ENCODE measurements at regions not wholly inside any gene's neighbourhood (a gene's known extent, or its start where the extent isn't known, plus 50 kb on each side); places are given as distances from the start of the nearest gene placed in this dataset.

DNA sequence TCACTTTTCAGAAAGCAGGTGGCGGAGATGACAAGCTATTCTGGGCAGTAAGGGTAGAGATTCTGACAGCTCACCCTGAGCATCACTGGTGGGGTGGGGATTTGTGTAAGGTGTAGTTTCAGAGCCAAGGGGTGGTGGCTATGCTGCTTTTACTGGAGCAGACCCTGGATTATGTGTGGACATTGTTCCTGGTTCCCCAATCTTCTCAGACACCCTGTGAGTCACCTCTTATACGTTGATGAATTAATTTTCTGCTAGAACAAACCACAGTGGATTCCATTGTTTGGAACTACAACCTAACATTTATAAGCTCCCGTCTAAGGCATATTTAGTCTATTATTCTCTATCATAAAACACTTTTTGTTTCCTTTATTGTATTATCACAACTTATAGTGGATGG is 169.5 kb upstream of the COL8A1 start:
- DNase-seq (ENCODE audit: low read depth, low spot score) = no peak
- no peak overlapping the region for H3K27ac ChIP-seq

DNA sequence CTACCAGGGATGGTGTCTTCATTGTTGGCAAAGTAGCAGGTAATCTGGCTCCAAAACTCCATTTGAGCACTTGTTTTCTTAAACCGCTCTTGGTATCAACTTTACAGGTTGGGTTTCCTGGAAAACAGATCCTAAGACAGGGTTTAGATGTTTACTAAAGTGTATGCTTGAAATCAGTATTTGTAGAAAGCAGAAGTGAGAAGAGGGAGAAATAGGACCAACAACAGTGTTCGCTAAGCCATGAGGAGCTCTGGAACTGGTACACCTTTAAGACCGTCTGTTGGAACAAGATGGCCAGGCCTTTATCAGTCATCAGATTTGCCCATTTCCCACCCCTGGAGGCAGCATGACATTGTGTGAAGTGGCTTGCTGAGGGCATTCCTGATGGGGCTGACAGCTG is 171.0 kb upstream of the COL8A1 start:
- H3K27ac ChIP-seq = no peak overlapping the region
- DNase-seq (ENCODE audit: low read depth, low spot score) = no peak

DNA sequence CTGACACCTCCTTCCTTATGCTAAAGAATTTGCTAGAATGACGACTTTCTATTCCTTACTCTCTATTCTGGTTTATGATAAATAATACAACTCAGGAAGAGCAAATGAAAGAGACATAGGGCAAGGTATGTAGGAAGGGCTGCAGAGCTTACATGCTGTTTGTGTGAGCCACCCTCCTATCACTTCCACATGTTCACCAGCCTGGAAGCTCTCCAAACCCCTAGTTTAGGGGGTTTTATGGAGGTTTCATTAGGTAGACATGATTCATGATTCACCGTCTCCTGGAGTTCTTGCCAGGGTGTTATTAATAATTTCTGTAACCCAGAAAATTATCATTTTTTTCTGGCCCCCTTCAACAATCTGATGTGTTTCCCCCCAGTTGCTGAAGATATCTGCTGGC is 172.1 kb upstream of the COL8A1 start:
- no peak for DNase-seq (ENCODE audit: low read depth, low spot score)
- H3K27ac ChIP-seq = no peak overlapping the region

DNA sequence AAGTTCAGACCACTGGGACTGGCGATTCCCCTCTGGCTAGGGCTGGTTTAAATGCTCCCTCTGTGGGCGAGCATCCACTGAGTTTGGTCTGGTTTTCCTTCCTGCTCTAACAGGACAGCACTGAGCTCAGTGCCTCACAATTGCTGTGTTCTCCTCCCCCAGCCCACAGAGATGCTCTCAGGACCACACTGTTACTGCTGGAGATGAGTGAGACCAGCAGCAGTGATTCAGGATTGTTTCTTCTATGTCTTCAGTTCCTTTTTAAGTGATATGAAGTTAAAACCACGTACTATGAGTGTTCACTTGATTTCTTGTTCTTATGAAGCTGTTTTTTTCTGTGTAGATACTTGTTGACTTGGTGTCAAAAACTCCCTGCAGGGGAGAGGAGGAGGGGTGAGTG is 180.4 kb upstream of the COL8A1 start:
- H3K27ac ChIP-seq = no peak overlapping the region
- DNase-seq (ENCODE audit: low read depth, low spot score) = no peak

DNA sequence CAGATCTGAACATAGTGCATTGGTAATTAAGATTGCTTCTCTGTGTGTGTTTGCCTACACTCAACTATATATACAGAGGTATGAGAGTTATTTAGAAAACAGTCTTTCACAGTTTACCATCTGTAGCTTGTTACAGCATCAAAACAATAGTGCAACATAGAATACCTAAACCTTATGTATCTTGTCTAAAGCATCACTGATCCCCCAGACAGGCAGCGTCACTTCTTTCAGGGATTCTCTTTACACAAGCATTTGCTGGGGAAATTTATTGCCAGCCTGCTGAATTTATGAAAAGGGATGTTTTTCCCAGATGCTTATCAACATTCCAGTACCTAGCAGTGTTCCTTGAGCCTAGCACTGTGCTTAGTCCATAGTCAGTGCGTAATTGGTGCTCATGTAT is 195.8 kb upstream of the COL8A1 start:
- H3K27ac ChIP-seq = no peak overlapping the region
- no peak for DNase-seq (ENCODE audit: low read depth, low spot score)

DNA sequence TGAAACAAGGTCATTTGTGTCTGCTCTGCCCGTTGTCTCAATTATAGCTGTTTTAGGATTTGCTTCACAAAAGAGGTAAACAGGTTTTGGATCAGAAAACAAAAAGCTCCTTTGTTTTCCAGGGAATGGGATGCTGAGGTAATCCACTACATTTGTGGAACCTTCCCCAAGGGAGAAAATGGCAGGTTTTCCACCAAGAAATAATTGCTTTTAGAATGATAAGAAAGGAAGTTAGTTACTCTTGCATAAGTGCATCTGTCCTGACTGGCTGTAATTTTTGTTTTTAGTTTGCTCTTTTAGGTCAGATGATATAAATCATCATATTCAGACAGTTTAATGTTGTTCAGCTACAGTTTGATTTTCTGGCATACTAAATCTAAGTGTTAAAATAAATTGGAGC is 198.5 kb upstream of the COL8A1 start:
- H3K27ac ChIP-seq = no peak overlapping the region
- no peak for DNase-seq (ENCODE audit: low read depth, low spot score)

DNA sequence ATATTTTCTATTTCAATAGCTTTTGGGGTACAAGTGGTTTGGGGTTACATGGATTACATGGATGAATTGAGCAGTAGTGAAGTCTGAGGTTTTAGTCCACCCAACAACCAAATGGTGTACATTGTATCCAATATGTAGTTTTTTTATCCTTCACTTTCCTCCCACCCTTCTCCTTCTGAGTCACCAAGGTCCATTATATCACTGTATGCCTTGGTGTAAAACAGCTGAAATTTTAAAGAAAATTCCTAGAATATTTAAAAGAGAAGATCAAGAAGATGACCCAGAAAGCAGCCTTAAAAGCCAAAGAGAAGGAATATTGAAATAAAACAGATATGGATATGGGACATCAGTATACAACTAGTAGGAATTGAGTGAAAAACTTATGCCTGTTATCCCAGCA is 204.2 kb upstream of the COL8A1 start:
- H3K27ac ChIP-seq = no peak overlapping the region
- DNase-seq (ENCODE audit: low read depth, low spot score) = no peak

DNA sequence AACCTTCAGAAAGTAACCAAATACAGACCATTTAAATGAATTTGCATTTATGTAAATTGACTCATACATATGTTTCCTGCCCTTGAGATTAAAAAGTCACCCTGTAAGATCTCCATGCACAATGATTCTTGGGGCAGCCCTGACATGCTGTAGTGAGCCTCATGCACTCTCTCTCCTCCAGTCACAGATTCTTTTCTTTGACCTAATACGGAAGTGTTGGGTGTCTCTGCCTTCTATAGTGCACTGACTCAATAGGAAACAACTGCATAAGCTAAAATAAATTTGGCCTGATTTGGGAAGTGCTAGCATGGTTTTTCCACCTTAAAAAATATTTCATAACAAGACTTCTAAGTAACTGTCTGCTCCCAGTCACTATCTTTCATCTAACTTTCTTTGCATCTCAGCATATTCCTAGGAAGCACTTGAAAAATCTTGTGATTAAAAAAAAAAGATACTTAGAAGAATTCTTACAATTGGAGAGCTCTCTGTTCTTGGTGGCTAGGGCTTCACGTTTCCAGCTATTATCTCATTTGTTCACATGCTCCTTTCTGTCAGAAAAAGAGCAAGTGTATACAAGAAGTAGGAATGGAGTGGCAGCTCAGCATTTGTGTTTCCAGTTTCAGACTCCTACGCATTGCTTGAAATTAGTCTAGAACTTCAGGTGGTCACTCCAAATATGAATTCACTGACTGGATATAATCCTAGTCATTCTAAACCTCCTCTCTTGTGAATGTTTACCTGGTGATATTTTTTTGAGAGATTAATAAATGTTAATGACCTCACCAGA is 207.9 kb upstream of the COL8A1 start:
- DNase-seq (ENCODE audit: low read depth, low spot score) = no peak
- H3K27ac ChIP-seq = no peak overlapping the region

DNA sequence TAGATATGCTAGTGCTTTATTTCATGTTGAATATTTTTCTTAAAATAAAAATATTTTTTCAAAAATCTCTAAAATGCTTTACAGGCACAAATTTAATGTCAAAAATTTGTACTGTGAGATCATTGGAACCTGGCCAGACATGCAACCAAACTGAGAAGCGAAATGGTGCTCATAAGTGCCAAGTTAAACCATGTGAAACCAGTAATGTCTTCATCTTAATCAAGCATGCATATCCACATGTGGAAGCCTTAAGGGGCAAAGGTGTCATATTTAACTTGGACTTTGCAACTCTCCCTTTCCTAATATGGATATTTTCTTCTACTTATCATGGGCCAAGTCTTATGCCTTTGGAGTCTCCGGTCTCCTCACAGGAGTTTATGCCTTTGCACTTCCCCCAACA is 208.9 kb upstream of the COL8A1 start:
- H3K27ac ChIP-seq = no peak overlapping the region
- DNase-seq (ENCODE audit: low read depth, low spot score) = no peak

DNA sequence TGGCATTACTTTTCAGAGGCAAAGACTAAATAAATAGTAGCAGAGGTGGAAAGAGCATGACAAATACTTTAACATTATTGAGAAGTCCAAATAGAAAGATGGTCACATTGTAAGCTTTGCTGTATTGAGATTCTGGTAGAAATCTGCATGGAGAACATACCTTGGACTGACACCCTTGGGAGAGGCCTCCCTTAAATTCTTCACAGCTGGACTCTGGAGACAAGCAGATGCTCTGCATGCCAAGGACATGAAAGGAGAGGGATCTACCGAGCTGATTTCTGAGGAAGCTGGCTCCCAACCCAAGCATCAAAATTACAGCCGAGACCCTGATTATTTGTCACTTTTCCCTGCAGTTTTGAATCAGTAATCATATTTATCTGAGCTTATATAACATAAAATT is 212.5 kb upstream of the COL8A1 start:
- no peak overlapping the region for H3K27ac ChIP-seq
- no peak for DNase-seq (ENCODE audit: low read depth, low spot score)

DNA sequence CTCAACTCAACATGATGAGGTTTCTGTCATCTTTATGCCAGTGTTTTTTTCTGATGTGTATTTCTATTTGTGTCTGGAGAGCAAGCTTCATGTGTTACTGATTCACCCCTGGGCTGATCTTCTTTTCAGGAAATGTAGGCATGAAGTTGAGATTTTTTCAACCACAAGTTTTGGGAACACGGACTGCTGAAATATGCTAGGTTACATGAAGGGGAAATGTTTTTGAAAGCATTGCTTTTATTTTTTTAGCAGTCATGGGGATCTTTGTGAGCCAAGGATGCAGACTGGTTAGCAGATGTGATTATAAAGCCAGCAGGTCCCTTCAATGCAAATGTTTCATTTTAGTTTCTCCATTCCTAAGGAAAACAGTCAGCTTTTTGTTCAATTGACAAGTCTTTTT is 219.3 kb upstream of the COL8A1 start:
- DNase-seq (ENCODE audit: low read depth, low spot score) = no peak
- no peak overlapping the region for H3K27ac ChIP-seq

DNA sequence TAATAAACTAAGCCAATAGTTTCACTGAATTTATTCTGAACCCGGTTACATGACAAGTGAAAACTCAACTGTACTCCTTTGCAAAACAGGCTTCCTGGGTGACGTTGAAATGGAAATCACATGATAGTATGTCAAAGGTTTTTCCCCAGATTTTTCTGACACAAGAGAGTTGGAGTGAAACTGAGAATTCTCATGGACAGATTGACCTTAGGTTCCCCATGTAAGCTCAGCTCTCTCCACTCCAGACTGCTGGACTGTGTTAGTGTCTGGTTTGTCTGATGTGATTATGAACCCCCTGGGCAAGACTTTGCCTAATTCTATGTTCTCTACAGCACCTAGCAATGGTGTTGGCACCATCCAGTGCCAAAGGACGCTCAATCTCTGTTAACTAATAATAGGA is 219.7 kb upstream of the COL8A1 start:
- DNase-seq (ENCODE audit: low read depth, low spot score) = no peak
- H3K27ac ChIP-seq = no peak overlapping the region

DNA sequence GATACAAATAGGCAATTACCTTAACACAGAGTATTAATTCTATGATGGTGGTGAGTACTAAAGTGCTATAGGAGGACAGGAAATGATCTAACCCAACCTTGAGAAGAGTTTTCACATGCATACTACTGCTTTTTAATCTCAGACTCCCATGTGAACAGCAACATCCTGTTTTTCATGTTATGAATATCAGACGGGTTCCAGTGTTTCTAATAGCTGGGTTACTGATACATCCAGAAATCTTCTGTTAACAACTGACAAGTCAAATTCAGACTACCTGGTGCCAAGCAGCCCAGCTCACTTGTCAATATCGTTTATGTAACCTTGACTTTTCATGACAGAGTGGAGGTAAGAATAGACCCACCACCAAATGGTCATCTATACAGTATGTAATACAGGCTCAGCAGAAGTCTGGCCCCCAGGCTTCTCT is 220.2 kb upstream of the COL8A1 start:
- H3K27ac ChIP-seq = no peak overlapping the region
- DNase-seq (ENCODE audit: low read depth, low spot score) = no peak

DNA sequence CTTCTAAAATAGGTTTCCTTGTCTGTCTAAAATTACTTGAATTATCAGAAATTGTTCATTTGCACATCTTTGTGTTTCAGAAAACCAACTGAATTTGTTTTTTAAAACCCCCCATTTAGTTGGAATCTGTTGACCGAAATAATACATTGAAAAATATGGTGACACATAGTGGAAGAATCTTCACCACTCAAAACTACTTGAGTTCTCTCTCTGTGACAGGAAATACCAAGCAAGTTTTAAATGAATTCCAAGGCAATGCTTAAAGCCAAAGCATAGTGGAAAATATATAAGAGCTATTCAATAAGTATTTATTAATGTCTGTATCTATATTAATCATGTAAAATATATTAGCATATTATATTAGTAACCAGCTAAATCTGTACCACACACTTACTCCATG is 224.9 kb upstream of the COL8A1 start:
- H3K27ac ChIP-seq = no peak overlapping the region

DNA sequence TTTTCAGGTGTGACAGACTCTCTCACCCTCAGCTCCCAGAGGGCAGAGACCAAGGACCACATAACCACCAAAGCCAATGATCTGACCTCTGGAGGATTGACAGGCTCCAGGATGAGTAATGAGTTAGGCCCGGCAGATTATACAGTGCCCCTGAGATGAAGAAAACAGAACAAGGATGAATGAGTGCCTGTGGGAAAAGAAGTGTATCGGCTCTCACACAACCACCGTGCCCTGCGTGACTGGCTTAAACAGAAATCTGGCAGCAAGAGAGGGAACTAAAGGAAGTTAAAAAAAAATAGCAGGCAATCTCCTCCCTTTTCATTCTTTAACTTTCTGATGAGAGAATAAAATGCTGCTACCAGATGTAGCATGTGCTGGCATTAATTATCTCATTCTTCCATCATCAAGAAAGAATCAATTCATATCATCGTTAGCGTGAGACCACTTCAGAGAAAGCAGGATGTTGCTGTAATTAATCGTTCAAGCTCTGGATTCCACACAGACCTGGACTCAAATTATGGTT is 227.5 kb upstream of the COL8A1 start:
- no peak for DNase-seq (ENCODE audit: low read depth, low spot score)
- no peak overlapping the region for H3K27ac ChIP-seq

More for the DNA sequence above, 224.9 kb upstream of the COL8A1 start:
- DNase-seq (ENCODE audit: low read depth, low spot score) = no peak

DNA sequence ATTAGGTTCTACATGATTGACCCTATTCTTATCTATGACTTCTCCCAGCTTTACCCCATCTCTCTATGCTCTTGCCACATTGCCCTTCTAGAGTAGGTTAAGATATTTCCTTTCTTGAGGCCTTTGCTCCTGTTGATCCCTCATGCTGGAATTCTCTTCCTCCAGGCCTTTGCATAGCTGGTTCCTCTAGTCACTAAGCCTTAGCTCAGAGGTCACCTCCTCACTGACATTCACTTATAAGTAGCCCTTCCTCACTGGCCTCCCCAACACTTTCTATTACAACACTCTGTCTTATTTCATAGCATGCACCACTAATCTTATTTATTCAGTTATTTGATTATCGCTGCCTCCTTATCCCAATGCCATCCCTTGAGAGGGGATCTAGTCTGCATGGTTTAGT is 228.4 kb upstream of the COL8A1 start:
- H3K27ac ChIP-seq = no peak overlapping the region
- DNase-seq (ENCODE audit: low read depth, low spot score) = no peak

DNA sequence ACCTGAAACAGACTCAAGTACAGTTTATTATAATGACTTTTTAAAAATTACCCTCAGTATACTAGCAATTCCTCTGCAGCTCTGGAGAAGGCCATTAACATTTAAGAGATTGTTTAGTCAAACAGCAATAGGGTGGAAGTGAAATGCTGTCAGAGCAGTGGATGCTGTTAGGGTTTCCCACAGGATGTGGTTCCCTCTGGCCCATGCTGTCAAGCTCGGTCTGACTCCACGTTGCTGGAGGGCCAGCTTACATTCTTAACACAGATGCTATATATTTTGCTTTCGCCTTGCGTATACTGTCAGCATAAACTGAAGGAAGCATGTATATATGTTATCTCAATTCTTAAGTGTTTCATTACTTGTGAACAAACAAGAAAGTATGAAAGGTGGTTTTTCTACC is 231.1 kb upstream of the COL8A1 start:
- no peak overlapping the region for H3K27ac ChIP-seq
- DNase-seq (ENCODE audit: low read depth, low spot score) = no peak

DNA sequence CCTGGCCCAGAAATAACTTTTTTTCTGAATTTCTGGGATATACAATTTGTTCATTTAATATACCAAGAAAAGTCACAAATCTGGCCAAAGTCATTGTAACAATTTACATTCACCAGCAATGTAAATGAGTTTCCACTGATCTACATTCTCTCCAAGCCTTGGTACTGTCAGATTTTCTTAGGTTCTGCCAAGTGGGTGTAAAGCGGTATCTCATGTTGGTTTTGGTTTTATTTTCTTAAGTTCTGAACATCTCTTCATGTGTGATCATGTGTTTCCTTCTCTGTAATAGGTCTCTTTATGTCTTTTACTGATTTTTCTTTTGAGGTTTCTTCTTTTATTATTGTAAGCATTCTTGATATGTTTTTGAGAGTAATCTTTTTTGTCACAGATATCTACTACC is 235.6 kb upstream of the COL8A1 start:
- DNase-seq (ENCODE audit: low read depth, low spot score) = no peak

DNA sequence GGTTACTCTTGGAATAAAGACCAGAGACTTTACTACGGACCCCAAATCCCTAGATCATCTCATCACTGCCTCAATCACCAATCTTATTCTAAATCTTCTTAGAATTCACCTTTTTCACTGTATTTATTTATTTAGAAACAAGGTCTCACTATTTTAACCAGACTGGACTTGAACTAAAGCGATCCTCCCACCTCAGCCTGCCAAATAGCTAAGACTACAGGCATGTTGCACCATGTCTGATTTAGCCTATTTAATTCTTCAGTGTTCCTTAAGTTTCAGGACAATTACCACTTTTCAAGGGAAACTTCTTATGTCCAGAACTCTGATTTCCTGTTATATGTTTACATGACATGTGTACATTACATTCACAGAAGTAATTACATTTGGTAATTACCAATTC is 238.0 kb upstream of the COL8A1 start:
- DNase-seq (ENCODE audit: low read depth, low spot score) = peak; percentile 2
- H3K27ac ChIP-seq = peak overlapping the region; percentile 41

More for the DNA sequence above, 235.6 kb upstream of the COL8A1 start:
- no peak overlapping the region for H3K27ac ChIP-seq

DNA sequence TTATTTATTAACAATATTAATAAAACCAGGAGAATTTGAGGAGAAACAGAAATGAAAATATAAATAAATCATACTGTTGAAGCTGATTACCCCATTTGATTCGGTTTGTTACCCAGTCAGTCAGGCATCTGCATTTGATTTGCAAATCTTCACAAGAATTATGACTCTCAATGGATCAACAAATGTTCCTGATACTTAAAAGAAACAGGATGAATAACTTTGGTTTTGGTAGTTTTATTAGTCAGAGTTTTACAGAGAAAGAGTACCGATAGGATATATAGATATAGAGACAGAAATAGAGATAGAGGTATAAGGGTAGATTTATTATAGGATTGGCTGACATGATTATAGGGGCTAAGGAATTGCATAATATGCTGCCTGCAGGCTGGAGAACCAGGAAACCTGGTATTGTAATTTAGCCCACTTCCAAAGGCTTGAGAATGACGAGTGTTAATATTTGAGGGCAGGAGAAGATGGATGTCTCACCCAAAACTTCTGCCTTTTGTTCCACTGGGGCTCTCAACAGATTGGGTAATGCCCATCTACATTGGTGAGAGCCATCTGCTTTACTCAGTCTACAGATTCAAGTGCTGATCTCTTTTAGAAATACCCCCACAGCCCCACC is 241.6 kb upstream of the COL8A1 start:
- no peak overlapping the region for H3K27ac ChIP-seq
- DNase-seq (ENCODE audit: low read depth, low spot score) = no peak

DNA sequence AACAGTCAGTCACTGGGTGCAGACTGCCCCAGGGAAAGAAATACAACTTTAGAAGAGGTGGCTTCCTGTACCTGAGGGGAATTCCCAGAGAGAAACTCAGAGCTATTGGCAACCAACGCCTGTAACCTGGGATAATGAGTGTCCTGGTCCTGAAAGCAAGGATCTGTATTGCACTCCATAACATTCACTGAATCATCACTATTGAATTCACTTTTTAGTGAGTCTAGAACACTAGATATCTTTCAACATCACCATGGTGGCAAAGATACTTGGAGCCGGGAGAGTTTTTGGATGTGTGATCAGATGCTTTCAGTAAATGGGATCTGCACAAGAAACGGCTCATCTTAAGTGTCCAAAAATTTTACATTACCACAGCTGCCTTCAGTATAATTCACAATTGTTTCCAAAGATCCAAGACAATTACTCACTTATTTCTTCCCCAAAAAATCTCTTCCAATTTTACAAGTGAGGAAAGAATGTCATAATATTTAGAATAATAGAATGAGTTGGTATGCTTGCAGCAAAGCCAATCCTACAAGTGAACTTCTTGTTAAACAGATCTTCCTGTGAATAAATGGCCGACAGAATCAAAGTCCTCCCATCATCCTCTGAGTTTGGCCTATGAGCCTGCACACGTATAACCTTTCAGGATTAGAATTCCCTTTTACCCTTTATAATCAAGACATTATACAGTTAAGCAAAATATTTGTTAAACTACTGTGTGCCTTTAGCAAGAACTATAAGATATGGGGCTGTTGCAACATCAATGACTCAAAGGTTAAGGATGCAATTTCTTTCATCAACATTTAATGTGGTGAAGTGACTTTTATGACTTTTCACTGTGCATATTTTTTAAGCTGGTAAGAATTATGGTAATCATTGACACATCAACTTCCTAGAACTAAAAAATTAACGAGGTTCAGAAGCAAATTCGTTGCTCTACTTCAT is 243.3 kb upstream of the COL8A1 start:
- H3K27ac ChIP-seq = peak overlapping the region; percentile 75
- peak; percentile 48 for DNase-seq (ENCODE audit: low read depth, low spot score)

All from epithelial cell of prostate (primary cell).